Germinal center (tissue), 1 donor: ENCODE measurements at regions not wholly inside any gene's neighbourhood (a gene's known extent, or its start where the extent isn't known, plus 50 kb on each side); places are given as distances from the start of the nearest gene placed in this dataset.

Experiments used
- DNase-seq: peaks from one replicate; pipeline ENCODE4 v3.0.0; 2012; ENCODE audit warnings: mixed read lengths, low spot score

GRCh38 chr20:58065508-58066361 lies 162.7 kb downstream of the ANKRD60 start:
- no peak for DNase-seq

DNA sequence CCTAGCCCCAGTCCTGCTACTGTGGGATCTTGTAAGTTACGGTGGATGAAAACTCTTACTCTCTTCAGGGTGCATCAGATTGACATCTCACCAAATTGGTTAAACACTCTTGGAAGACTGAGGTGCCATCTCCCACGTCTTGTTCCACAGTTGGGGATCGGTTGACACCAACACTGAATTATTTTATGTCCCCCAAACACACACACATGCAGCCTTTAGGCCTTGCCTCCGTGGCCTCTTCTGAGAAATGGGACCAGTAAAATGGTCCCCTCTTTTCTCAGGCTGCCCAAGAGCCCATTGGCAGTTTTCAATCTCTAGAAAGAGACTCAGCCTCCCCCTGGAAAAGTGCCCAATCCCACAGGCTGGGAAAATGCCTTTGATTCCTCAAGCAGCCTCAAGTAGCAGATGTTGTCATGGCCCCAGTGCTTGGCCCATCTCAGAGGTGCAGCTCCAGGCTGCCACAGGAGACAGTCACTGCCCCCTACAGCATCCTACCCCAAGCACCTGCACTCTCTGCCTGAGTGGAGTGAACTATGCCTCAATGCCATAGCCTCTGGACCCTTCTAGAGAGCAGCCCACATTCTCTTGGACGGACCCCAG lies 163.9 kb downstream of the ANKRD60 start:
- DNase-seq = no peak

- no peak for DNase-seq
Observed at GRCh38 chr20:58059260-58059544, 169.3 kb downstream of the ANKRD60 start.

GRCh38 chr20:58058421-58059259 lies 169.8 kb downstream of the ANKRD60 start:
- no peak for DNase-seq

DNA sequence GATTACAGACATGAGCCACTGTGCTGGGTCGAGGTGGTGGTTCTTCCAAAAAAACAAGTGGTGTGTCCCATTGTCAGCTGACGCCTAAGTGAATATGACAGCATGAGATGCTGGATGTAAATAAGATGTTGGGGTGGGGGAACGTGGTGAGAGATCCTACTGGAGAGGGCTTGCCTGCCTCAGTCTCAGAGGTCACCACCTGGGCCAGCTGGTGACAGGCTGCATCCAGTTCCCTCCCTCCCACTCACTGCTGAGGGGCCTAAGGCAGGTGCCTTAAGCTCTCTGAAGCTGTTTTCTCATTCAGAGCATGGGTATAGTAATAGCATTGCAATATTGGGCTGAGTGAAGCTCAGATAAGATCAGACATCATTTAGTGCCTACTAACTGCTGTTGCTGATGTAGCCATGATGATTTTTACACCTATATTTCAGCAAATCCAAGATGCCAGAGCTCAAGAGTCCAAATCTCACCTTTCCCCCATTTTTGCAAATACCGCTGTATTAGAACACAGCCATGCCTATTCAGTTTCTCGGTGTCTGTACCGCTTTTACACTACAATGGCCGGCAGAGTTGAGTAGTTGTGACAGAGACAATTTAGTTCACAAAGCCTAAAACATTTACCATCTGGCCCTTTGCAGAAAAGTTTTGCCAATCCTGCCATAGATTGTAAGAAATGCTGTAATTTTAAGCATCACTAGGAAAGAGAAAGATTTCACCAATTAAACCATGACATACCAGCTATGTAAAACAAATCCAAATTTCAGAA lies 171.3 kb downstream of the ANKRD60 start:
- DNase-seq = no peak

GRCh38 chr20:58056021-58056591 lies 172.3 kb downstream of the ANKRD60 start:
- no peak for DNase-seq

- DNase-seq = no peak
Observed at GRCh38 chr20:58054780-58055373, 173.6 kb downstream of the ANKRD60 start.

DNA sequence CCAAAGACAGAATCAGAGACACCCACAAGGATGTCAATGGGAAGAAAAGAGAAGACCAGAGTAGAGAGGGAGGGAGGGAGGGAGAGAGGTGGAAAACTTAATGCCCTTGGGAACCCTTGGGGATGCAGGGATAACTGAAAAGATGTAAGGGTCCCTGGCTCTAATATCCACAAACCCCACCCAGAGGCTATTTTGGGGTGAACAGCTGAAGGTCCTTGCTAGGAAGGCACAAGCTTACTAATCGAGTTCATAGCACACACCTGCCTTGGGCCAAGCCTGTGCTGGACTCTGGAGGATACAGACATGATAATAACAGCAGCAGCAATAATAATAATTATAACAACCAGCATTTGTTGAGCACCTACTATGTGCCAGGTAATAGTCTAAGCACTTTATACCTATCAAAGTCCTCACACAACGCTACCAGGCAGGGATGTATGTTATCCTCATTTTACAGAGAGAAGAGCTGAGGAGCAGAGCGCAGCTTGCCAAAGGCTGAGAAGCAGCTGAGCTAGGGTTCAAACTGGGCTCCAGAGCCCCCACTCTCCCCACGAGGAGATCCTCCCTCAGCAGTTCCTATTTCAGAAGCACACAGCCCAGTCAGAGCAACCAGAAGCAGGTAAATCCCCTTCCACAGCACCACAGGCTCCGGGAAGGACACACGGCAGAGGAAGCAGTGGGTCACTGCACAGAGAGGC lies 174.2 kb downstream of the ANKRD60 start:
- DNase-seq = no peak

DNA sequence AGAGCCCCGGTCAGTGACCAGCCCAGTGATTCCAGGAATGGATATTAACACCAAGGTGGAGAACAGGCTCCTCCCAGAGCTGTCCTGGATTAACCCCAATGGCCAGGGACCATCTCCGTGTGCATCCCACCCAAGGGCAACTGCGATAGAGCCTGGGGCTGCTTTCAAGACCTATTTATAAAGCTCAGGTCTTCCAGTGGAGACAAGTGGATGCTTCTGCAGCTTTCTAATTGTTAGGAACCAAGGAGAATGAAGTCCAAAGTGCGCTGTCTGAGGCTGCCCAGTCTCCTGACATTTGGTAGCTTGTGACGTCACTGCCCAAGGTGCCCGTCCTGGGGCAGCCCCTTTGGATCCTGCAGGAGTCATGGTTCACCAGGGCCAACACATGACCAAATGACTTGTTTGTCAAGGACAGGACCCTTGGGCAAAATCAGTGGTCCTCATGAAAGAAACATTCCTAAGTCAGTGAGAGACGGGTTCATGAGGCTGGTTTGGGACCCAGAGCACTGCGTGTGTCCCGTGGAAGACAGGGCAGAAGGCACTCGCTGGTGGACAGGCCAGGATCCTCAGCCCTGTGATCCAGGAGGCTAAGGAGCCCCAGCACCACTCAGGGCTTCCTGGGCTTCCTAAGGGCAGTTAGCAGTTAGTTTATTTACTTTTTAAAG lies 174.9 kb downstream of the ANKRD60 start:
- no peak for DNase-seq

DNA sequence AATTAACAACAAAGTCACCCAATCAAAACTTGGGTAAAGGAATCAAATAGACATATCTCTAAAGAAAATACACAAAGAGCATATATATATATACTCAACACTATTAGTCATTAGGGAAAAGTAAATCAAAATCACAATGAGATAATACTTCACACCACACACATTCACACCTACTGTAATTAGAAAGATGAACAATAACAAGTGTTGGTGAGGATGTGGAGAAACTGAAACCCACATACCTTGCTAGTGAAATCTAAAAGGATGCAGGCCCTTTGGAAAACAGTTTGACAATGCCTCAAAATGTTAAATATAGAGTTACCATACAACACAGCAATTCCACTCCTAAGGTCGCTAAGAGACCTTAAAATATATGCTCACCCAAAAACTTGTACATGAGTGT lies 177.1 kb downstream of the ANKRD60 start:
- DNase-seq = no peak

DNA sequence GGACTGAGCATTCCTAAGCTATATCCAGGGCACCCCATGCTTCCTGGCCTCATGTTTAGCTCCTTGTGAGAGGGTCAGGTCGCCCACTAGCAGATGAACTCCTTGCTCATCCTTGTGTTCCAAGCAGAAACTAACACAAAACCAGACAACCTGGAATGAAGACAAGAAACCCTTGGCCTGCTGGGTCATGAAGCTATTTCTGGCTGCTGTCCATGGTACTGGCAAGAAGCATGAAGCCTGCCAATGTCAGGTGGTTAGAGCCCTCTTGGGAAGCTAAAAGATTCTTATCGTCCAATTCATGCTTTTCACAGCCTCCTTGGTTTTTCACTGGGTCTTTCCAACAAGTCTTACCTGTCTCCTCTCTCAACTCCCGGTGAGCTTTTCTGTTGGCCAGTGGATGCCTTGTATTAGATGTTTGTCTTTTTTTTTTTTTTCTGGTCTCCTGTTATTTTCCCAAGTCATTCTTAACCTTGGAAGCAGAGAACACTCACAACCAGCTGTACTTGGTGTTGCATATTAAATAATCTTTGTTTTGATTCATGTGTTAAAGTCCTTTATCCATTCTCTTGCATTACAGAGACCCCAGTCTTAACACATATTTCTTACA lies 180.3 kb downstream of the ANKRD60 start:
- DNase-seq = no peak

- DNase-seq = no peak
Observed at GRCh38 chr20:58046311-58046710, 182.1 kb downstream of the ANKRD60 start.

DNA sequence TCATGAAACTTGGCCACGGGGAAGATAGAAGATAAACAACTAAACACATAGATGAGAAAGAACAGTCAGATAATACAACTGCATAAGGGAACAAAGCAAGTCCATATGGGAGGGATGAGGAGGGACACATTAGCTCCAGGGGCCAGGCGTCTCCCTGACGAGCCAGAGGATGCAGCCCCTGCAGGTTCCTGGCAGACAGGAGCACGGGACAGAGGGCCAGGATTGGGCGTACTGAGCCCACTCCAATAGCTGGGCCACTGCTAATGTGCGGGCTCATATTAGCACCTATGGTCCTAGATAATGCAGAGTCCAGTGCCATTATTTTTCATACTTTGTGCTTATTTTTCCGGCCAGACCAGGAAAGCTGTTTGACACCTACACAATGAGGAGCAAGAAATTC lies 182.9 kb downstream of the ANKRD60 start:
- no peak for DNase-seq

DNA sequence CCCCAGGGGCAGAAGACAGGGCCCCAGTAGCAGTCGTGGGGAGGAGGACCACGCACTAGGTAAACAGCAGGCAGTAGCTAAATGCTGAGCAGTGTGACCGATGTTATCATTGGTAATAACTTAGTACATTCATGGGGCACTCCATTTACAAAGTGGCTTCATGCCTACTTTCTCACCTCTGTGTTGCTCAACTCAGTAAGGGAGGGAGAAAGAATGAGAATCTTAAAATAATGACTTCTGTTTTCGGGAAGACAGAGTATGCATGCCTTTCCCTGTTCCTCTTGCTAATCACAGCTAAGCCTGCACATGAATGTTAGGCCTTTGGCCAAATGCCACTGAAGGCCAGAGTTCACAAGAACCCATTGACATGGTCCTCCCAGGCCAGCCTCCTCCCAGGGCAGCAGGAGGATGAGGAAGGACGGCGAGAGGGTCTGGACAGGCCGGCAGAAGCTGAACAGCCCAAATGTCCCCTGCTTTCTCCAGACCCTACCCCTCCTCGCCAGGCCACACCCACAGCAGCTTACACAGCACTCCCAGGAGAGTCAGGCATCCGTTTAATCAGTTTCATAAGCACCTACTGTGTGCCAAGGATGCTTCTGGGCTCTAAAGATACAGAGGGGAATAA lies 183.4 kb downstream of the ANKRD60 start:
- DNase-seq = no peak

DNA sequence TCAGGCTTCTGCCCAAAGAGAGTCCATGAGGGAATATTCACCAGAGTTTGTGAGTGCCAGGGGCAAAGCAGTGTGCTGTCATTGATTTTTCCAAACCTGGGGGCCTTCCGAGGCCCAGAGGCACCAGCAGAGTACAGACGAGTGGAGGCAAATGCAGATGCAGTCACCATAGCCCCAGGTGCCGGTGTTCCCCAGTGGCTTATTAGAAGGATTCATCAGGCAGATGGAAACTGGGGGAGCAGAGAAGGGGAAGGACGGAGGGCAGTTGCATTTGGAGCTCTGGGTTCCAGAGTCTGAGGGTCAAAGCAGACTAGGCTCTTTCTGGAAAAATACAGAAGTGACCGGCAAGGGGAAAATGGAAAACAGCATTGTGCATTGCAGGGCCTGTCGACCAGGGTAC lies 184.2 kb downstream of the ANKRD60 start:
- no peak for DNase-seq

DNA sequence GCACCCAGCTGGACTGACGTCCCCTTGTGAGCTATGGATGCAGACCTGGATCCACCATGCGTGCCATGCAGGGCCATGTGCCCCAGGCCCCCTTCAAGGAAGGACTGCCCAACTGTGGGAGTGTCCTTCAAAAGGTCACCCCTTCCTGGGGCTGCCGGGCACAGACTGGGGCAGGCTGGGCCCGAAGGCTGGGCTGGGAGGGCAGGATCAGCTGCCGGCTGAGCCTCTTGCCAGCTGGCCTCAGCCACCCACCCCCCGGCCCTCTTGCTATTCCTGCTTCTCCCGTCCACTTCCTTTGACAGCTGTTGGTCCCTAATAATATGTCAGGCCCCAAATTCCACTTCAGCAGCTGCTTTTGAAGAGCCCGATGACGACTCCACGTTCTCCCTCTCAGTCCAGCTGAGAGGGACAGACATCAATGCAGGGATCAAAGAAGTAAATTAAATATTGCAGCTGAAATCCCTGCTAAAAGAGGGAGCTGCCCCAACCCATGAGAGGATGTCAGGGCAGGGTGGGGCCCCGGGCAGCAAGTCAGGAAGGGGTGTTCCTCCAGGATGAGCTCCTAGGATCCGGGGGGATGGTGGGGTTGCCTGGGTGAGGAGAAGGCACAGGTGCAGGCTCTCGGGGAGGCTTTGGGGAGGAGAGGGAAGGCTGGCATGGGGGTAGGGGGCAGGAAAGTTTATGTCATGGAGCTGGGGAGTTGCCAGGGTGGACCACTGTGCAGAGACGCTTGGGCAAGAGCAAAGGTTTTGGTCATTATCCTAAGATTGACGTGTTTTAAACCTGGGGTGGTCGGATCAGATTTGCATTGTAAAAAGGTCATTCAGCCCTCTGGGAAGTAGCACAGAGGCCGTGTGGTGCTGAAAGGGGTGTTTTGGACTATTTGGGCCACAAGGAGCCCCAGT lies 185.0 kb downstream of the ANKRD60 start:
- DNase-seq = no peak

- DNase-seq = no peak
Observed at GRCh38 chr20:58042591-58042990, 185.9 kb downstream of the ANKRD60 start.
